GM13977 (cell line): ENCODE measurements at regions not wholly inside any gene's neighbourhood (a gene's known extent, or its start where the extent isn't known, plus 50 kb on each side); places are given as distances from the start of the nearest gene placed in this dataset.

Source experiments
- DNase-seq: peaks from one replicate; pipeline ENCODE4 v3.0.0; 2012; ENCODE audit warnings: low spot score
- CTCF ChIP-seq: IDR thresholded peaks from 2 replicates; pipeline ENCODE4 v1.5.1; 2012; ENCODE audit warnings: mild to moderate bottlenecking, control low read depth; ENCODE audit not compliant: insufficient read depth; ENCODE audit errors: extremely low read depth, missing control alignments
- in situ Hi-C: fragments of 300-500 bp; cut with MboI; formaldehyde crosslinking; loops from one replicate; pipeline ENCODE4 v1.12.0; 2022; ENCODE audit warnings: low sequenced_read_pairs, low pct_unique_long_range_greater_than_20kb, mixed read lengths, inconsistent platforms; ENCODE audit not compliant: unreplicated experiment

GRCh38 chr17:33460781-33461450, 167.8 kb upstream of the ASIC2 start:
- in situ Hi-C loops: no loop called here
- no peak for DNase-seq
- TF ChIP-seq CTCF: no peak

DNA sequence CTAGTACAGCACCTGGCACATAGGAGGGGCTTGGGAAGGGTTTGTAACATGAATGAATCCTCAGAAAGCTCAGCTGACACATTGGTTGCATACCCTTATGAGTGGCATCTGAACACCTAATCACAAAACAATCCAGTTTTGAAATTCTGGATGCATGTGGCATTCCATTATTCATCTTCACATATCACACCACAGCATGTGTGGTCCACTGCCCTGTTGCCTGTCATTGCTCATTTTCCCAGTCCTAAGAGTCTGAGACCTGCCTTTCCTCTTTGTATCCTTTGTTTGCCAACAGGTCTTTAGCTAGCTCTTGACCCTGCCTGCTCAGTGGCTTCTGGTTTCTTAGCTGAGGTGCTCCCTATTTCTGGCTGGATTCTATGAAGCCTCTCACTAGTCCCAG, 170.8 kb upstream of the ASIC2 start:
- no peak for TF ChIP-seq CTCF
- in situ Hi-C loops: no loop called here
- DNase-seq: no peak

- in situ Hi-C loops: no loop called here
- no peak for DNase-seq
- TF ChIP-seq CTCF: no peak
Measured at GRCh38 chr17:33464669-33465280, 171.7 kb upstream of the ASIC2 start.

DNA sequence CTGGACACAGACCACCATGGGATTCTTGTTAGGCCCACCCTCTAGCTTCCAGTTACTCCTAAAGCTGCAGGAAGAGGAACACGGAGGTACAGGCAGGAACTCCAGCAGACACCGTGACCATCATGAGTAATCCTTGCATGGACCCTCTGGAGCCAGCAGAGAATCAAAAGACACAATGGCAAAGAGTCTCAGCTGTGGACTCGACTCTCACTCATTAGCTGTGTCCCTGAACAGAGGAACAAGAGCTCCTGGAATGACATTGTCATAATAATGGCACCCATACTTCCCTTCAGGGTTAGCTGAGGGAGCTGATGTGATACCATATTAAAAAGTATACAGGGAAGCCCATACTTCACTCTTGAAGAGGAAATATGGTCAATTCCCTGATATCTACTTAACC, 176.3 kb upstream of the ASIC2 start:
- no peak for TF ChIP-seq CTCF
- DNase-seq: no peak
- in situ Hi-C loops: no loop called here

- in situ Hi-C loops: no loop called here
- TF ChIP-seq CTCF: no peak
- DNase-seq: no peak
Measured at GRCh38 chr17:33469911-33470310, 176.8 kb upstream of the ASIC2 start.

DNA sequence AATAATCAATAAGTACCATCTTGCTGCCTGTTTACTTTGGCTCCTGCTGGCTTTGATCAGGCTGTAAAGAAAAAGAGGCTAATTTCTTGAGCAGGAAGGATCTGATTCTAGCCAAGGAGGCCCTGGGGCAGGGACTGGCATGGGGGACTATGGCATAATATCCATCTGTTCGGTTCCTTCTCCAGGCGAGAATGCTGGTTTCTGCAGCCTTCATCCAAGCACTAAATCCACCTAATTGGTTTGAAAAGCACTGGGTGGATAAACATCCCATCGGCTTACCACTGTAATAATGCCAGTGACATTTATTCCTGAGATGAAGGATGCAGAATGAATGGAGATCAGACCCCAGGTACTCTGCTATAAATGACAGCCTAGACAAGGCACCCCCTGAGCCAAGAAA, 180.0 kb upstream of the ASIC2 start:
- no peak for DNase-seq
- TF ChIP-seq CTCF: no peak
- in situ Hi-C loops: no loop called here
